ENCODE measurements at regions not wholly inside any gene's neighbourhood (a gene's known extent, or its start where the extent isn't known, plus 50 kb on each side); places are given as distances from the start of the nearest gene placed in this dataset.
"Not testable (repeated sequence)": the region's sequence is repeated elsewhere in the genome, so short reads cannot be mapped to it uniquely, and the experiment has no call there.

DNA sequence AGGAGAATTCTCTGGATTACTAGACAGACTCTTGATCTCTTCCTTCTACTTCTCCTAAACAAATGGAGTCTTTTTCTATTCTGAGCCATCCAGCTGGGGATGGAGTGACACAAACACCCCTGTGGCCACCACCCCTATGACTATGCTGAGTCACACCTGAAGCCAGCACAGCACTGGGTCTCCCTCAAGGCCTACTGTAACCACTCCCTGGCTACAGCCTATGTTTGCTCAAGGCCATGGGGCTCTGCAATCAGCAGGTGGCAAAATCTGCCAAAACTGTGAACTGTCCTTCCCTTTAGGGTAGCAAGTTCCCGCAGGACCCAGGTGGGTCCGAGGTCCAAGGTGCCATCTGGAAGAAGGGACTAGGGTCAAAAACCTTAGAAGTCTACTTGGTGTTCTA, 132.3 kb downstream of the TINAG start:
- DNase-seq: no peak

DNA sequence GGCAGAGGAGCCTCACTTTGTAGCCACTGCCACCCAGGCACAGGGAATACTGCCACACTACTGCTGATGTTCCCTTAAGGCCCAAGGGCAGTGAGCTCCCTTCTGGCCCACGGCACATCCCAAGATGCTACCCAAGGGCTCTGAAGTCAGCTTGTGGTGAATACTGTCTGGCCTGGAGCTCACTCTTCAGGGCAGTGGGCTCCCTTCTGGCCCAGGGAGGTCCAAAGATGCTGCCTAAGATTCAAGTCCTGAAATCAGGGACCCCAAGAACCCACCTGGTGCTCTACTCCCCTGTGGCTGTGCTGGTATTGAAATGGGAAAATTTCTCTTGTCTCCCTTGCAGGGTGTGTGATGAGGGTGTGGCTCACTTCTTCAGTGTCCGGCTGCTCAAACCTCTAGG, 132.8 kb downstream of the TINAG start:
- no peak for DNase-seq

DNA sequence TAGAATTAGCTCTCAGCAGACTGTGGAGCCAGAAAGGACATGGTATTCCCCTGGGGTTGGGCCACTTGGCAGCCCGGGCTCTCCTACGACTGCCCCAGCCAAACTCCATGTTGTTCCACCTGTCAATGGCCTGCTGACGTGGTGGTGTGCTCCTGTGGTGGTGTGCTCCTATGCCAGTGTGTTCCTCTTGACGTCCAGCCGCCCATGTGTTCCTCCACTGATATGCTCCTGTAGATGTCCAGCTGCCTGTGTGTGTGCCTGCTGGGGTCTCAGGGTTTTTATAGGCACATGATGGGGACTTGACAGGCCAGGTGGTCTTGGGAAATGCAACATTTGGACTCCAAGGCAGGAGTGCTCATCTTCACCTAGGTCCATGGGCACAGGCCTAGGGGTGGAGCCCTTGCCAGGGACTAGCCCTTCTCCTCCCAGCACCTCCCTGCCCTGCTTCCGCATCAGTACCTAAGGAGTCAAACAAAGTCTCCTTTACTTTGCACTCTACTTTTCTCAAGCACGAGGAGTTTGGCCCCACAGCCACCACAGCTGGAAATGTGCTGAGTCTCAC, 133.5 kb downstream of the TINAG start:
- DNase-seq: no peak

- no peak for DNase-seq
Observed at GRCh38 chr6:54445207-54445606, 137.0 kb downstream of the TINAG start.

- DNase-seq: no peak
Observed at GRCh38 chr6:54448617-54449016, 140.4 kb downstream of the TINAG start.

- no peak for DNase-seq
Observed at GRCh38 chr6:54451516-54451915, 143.3 kb downstream of the TINAG start.

- DNase-seq: no peak
Observed at GRCh38 chr6:54463354-54464024, 155.2 kb downstream of the TINAG start.

DNA sequence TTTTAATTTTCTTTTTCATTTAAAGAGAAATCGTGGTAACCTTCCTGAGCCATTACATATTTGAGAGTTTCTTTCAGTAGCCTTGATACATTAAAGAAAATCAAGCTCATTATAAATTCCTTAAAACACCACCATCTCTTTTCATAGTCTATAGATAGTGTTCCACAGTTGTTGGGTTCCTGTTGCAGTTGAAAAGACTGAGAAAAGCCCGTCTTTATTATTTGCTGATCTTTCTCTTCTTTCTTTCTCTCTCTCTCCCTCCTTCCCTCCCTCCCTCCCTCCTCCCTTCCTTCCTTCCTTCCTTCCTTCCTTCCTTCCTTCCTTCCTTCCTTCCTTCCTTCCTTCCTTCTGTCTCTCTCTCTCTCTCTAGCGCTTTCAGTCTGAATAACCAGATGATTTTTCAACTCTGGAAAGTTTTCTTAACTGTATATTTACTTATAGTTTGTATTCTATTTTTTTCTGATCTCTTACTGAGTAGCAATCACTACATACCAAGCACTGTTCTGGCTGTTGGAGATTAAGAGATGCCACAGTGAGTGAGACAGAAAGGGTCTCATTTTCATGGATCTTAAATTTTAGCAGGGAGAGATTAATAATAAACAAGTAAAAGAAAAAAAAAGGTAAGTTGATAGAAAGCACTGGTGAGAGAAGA, 157.5 kb downstream of the TINAG start:
- no peak for DNase-seq

- DNase-seq: no peak
Observed at GRCh38 chr6:54467384-54467783, 159.1 kb downstream of the TINAG start.

GRCh38 chr6:54473328-54473727, 165.1 kb downstream of the TINAG start:
- DNase-seq: no peak

DNA sequence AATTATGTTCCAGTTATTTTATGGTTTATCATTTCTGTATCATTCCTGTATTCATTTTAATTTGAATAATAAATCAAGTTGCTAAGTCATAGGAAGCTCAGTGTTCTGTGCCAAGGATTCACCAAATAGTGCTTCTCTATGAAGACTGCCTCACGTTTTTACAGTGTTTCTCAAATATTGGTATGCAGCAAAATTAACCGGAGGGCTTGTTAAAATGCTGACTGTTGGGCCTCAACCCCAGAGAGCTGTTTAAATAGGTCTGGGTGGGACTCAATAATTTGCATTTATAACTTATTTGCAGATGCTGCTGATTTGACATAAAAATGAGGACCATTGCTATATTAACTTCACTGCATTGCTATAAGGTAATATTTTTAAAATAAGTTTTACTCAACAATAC, 166.7 kb downstream of the TINAG start:
- no peak for DNase-seq

DNA sequence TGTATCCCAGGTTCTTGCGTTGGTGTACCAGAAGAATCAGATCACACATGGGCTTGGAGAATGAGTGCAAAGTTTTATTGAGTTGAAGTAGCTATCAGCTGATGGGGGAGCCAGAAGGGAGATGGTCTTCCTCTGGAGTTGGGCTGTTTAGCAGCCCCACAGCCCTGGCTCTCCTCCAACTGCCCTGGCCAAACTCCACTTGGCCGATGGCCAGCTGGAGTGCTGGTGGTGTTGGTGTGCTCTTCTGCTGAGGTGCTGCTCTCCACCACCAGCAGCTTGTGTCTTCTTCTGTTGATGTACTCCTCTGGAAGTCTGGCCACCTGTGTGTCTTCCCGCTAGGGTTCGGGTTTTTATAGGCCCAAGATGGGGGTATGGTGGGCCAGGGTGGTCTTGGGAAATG, 172.8 kb downstream of the TINAG start:
- DNase-seq: no peak

- DNase-seq: no peak
Observed at GRCh38 chr6:54491431-54491830, 183.2 kb downstream of the TINAG start.

- no peak for DNase-seq
Observed at GRCh38 chr6:54493138-54493537, 184.9 kb downstream of the TINAG start.

GRCh38 chr6:54503144-54503543, 194.9 kb downstream of the TINAG start:
- no peak for DNase-seq

DNA sequence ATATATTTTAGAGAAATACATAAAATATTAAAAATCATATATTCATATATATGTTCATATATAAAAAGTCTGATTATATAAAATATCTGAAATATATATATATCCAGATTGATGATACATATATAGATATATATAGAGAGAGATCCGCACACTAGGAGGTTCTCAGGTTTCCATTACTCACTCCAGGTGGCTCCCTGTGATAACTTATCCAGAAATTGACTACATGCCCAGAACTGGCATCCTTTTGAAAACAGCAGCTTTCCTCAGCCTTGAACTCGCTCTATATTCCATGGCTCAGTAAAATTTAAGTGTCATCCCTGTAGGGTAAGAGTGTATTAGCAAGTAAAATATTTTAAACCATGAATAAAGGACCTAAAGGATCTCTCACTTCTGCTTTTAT, 206.8 kb downstream of the TINAG start:
- DNase-seq: no peak

DNA sequence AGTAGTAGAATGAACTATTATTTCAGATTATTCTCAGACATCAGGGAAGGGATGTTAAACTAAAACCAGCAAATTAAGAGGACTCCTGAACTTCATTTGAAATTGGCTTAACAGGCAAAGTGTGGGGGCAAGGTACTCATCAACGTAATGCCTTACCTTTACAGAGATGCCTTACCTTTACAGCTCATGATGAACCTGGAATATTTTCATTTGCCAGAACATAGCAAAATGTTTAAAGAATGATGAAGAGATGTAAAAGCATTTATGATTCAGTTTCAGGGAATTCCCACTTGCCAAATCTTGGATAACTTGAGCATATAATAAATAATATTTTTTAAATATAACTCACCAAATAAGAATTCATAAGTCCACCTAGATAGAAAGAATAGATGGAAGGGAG, 207.5 kb downstream of the TINAG start:
- DNase-seq: no peak

GRCh38 chr6:54516321-54516720, 208.1 kb downstream of the TINAG start:
- no peak for DNase-seq

DNA sequence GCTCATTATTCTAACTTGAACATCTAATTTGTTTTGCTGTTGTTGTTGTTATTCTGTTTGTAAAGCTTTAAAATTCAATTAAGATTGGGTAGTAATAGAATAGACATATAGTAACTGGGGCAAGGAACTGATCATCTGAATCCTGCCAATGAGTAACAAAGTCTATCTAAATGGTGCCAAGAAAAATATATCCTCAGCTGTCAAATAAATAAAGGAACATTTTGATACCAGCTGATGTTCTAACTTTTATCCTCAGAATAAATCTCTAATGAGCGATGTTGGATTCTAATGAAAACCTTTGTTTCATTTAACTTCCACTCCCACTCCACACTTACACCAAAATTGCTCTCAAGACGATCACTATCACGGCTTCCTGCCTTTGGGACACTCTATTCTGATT, 210.9 kb downstream of the TINAG start:
- DNase-seq: no peak

DNA sequence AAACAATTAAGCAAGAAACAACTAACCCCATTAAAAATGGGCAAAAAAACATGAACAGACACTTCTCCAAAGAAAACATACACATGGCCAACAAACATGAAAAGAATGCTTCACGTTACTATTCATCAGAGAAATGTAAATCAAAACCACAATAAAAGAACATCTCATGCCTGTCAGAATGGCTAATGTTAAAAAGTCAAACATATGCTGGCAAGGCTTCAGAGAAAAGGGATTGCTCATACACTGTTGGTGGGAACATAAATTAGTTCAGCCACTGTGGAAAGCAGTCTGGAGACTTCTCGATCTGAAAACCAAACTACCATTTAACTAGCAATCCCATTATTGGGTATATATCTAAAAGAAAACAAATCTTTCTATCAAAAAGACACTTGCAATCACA, 217.5 kb downstream of the TINAG start:
- DNase-seq: no peak

DNA sequence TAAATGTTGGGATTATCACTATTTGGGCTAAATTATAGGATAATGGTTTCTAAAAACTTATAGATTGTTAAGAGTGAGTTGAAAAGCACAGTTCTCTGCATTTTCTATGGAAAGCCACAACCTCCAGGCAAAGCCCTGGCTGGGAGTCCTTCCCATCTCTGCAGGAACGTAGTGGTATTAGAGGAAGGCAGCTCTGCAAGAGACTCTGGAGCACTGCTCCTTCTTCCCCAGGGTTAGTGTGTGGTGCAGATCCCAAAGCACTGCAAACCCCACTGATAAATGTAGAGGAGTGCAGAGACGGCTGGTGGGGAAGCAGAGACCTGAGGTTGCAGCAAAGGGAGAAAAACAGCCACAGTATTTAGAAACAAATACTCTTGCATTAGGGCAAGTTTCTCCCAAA, 225.3 kb downstream of the TINAG start:
- no peak for DNase-seq

- DNase-seq: no peak
Observed at GRCh38 chr6:54535568-54535967, 227.3 kb downstream of the TINAG start.

GRCh38 chr6:54541541-54541940, 233.3 kb downstream of the TINAG start:
- DNase-seq: no peak

GRCh38 chr6:54559136-54559535, 250.9 kb downstream of the TINAG start:
- no peak for DNase-seq

DNA sequence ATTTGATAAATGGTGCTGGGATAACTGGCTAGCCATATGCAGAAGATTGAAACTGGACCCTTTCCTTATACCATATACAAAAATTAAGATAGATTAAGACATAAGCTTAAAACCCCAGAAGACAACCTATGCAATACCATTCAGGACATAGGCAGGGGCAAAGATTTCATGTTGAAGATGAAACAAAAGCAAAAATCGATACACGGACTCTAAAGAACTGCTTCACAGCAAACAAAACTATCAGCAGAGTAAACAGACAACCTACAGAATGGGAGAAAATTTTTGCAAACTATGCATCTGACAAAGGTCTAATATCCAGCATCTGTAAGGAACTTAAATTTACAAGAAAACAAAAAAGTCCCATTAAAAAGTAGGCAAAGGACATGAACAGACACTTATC, 255.9 kb downstream of the TINAG start:
- not testable (repeated sequence) for DNase-seq

Data from CD4-positive, alpha-beta T cell treated with Interleukin-4 for 1 hour (primary cell).